HEK293 (cell line): ENCODE measurements at regions not wholly inside any gene's neighbourhood (a gene's known extent, or its start where the extent isn't known, plus 50 kb on each side); places are given as distances from the start of the nearest gene placed in this dataset.

Experiments used
- CTCF ChIA-PET: fragments of 350-600 bp; formaldehyde crosslinking; extraction: SDS; loops from one replicate; lab custom pipeline; 2021; ENCODE audit warnings: antibody characterized with exemption; lab: Yijun Ruan, JAX
- POLR2A ChIA-PET: fragments of 300-600 bp; formaldehyde crosslinking; extraction: SDS; loops from one replicate; lab custom pipeline; 2020; ENCODE audit warnings: antibody characterized with exemption, inconsistent platforms; lab: Yijun Ruan, JAX
- H3K27ac ChIP-seq: fragments of 200-500 bp; sonication (Bioruptor generic); 2 replicates; pipeline ENCODE4 v1.5.1; 2014; ENCODE audit warnings: low read depth, low read length, control low read depth, inconsistent platforms; ENCODE audit errors: extremely low read depth
- H3K36me3 ChIP-seq, 2 experiments: fragments of 200-500 bp in 1 of 2; sonication (Bioruptor generic) in 1 of 2; 1 replicate in 1 of 2; 2 replicates in 1 of 2; pipeline ENCODE4 v1.5.1; 2014 to 2017; ENCODE audit warnings: inconsistent platforms in 2 of 2, low read length in 2 of 2; ENCODE audit not compliant: control insufficient read depth in 2 of 2, insufficient read depth in 1 of 2
- H3K4me1 ChIP-seq: fragments of 200-500 bp; sonication (Bioruptor generic); 2 replicates; pipeline ENCODE4 v1.5.1; 2014; ENCODE audit warnings: mild to moderate bottlenecking, low read length, inconsistent platforms; ENCODE audit not compliant: control insufficient read depth, insufficient read depth
- H3K4me3 ChIP-seq: 2 replicates; pipeline ENCODE4 v1.5.1; 2011; ENCODE audit warnings: low read depth, mild to moderate bottlenecking, control low read depth, low read length, moderate library complexity
- H3K9me3 ChIP-seq: fragments of 200-500 bp; sonication (Bioruptor generic); 2 replicates; pipeline ENCODE4 v1.5.1; 2014; ENCODE audit warnings: low read depth, low read length, inconsistent platforms; ENCODE audit not compliant: control insufficient read depth, insufficient read depth
- GLIS2 ChIP-seq: fragments of 450-650 bp; formaldehyde crosslinking; IDR thresholded peaks from 2 replicates; pipeline ENCODE4 v1.5.1; 2016; ENCODE audit warnings: missing biosample characterization, missing genetic modification characterization
- SP3 ChIP-seq: fragments of 450-650 bp; formaldehyde crosslinking; IDR thresholded peaks from 2 replicates; pipeline ENCODE4 v1.5.1; 2016; ENCODE audit warnings: missing biosample characterization, missing genetic modification characterization
- ZNF114 ChIP-seq: fragments of 450-650 bp; formaldehyde crosslinking; IDR thresholded peaks from 2 replicates; pipeline ENCODE4 v1.5.0; 2017; ENCODE audit warnings: missing biosample characterization, missing genetic modification characterization
- ZNF138 ChIP-seq: fragments of 450-650 bp; formaldehyde crosslinking; IDR thresholded peaks from 2 replicates; pipeline ENCODE4 v1.5.1; 2016; ENCODE audit warnings: missing biosample characterization, missing genetic modification characterization, borderline replicate concordance
- ZNF175 ChIP-seq: fragments of 450-650 bp; formaldehyde crosslinking; IDR thresholded peaks from 2 replicates; pipeline ENCODE4 v1.5.1; 2016; ENCODE audit warnings: missing biosample characterization, missing genetic modification characterization
- ZNF184 ChIP-seq: fragments of 450-650 bp; IDR thresholded peaks from 2 replicates; pipeline ENCODE4 v1.5.1; 2018; ENCODE audit warnings: missing biosample characterization, mild to moderate bottlenecking, missing genetic modification characterization
- ZNF280D ChIP-seq: fragments of 450-650 bp; formaldehyde crosslinking; IDR thresholded peaks from 2 replicates; pipeline ENCODE4 v1.5.1; 2016; ENCODE audit warnings: missing biosample characterization, missing genetic modification characterization
- ZNF311 ChIP-seq: fragments of 450-650 bp; formaldehyde crosslinking; IDR thresholded peaks from 2 replicates; pipeline ENCODE4 v1.5.1; 2017; ENCODE audit warnings: missing biosample characterization, missing genetic modification characterization, borderline replicate concordance
- ZNF433 ChIP-seq: fragments of 450-650 bp; formaldehyde crosslinking; IDR thresholded peaks from 2 replicates; pipeline ENCODE4 v1.5.1; 2016; ENCODE audit warnings: missing biosample characterization, missing genetic modification characterization, low read depth
- ZNF580 ChIP-seq: fragments of 450-650 bp; formaldehyde crosslinking; IDR thresholded peaks from 2 replicates; pipeline ENCODE4 v1.5.1; 2016; ENCODE audit warnings: missing biosample characterization, missing genetic modification characterization
- ZNF621 ChIP-seq: fragments of 450-650 bp; formaldehyde crosslinking; IDR thresholded peaks from 2 replicates; pipeline ENCODE4 v1.5.1; 2017; ENCODE audit warnings: missing biosample characterization, missing genetic modification characterization
- ZNF624 ChIP-seq: fragments of 450-650 bp; formaldehyde crosslinking; IDR thresholded peaks from 2 replicates; pipeline ENCODE4 v1.5.1; 2017; ENCODE audit warnings: missing biosample characterization, missing genetic modification characterization
- ZNF629 ChIP-seq: fragments of 450-650 bp; formaldehyde crosslinking; IDR thresholded peaks from 2 replicates; pipeline ENCODE4 v1.5.1; 2017; ENCODE audit warnings: missing biosample characterization, missing genetic modification characterization
- ZNF677 ChIP-seq: fragments of 450-650 bp; IDR thresholded peaks from 2 replicates; pipeline ENCODE4 v1.5.0; 2018; ENCODE audit warnings: missing biosample characterization, mild to moderate bottlenecking, missing genetic modification characterization, moderate library complexity
- ZNF747 ChIP-seq: fragments of 450-650 bp; formaldehyde crosslinking; IDR thresholded peaks from 2 replicates; pipeline ENCODE4 v1.5.1; 2016; ENCODE audit warnings: missing biosample characterization, missing genetic modification characterization
- ZNF76 ChIP-seq: fragments of 450-650 bp; formaldehyde crosslinking; IDR thresholded peaks from 2 replicates; pipeline ENCODE4; 2016; ENCODE audit warnings: low read depth, missing biosample characterization, missing genetic modification characterization, borderline replicate concordance
- ZNF791 ChIP-seq: fragments of 450-650 bp; formaldehyde crosslinking; IDR thresholded peaks from 2 replicates; pipeline ENCODE4 v1.5.1; 2016; ENCODE audit warnings: missing biosample characterization, missing genetic modification characterization
- ZSCAN5A ChIP-seq: fragments of 450-650 bp; formaldehyde crosslinking; IDR thresholded peaks from 2 replicates; pipeline ENCODE4 v1.5.1; 2016; ENCODE audit warnings: missing biosample characterization, missing genetic modification characterization
- TF ChIP-seq, protein P1 (sequence below): fragments of 450-650 bp; formaldehyde crosslinking; IDR thresholded peaks from 2 replicates; pipeline ENCODE4 v1.5.1; 2017; ENCODE audit warnings: missing biosample characterization, mild to moderate bottlenecking, missing genetic modification characterization, moderate library complexity
- TF ChIP-seq, protein P2 (sequence below): fragments of 450-650 bp; formaldehyde crosslinking; IDR thresholded peaks from 2 replicates; pipeline ENCODE4 v1.5.1; 2017; ENCODE audit warnings: missing biosample characterization, missing genetic modification characterization
- TF ChIP-seq, protein P3 (sequence below): fragments of 450-650 bp; formaldehyde crosslinking; IDR thresholded peaks from 2 replicates; pipeline ENCODE4 v1.5.1; 2016; ENCODE audit warnings: missing biosample characterization, missing genetic modification characterization

- TF ChIP-seq ZNF280D (no peak), ZSCAN5A (tag by site-specific recombination) (no peak), ZNF624 (tag by site-specific recombination) (no peak), ZNF138 (tag by site-specific recombination) (no peak), ZNF433 (tag by site-specific recombination) (no peak), ZNF175 (no peak), ZNF76 (tag by site-specific recombination) (no peak), ZNF629 (no peak)
- TF ChIP-seq, protein P1, sequence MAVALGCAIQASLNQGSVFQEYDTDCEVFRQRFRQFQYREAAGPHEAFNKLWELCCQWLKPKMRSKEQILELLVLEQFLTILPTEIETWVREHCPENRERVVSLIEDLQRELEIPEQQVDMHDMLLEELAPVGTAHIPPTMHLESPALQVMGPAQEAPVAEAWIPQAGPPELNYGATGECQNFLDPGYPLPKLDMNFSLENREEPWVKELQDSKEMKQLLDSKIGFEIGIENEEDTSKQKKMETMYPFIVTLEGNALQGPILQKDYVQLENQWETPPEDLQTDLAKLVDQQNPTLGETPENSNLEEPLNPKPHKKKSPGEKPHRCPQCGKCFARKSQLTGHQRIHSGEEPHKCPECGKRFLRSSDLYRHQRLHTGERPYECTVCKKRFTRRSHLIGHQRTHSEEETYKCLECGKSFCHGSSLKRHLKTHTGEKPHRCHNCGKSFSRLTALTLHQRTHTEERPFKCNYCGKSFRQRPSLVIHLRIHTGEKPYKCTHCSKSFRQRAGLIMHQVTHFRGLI (tag by site-specific recombination): no peak
- TF ChIP-seq, protein P2, sequence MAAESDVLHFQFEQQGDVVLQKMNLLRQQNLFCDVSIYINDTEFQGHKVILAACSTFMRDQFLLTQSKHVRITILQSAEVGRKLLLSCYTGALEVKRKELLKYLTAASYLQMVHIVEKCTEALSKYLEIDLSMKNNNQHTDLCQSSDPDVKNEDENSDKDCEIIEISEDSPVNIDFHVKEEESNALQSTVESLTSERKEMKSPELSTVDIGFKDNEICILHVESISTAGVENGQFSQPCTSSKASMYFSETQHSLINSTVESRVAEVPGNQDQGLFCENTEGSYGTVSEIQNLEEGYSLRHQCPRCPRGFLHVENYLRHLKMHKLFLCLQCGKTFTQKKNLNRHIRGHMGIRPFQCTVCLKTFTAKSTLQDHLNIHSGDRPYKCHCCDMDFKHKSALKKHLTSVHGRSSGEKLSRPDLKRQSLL: no peak
- TF ChIP-seq, all 188 proteins: peak for 0
These were observed 186.9 kb upstream of the CNTN1 start (continued) for GRCh38 chr12:40505327-40505726.

- Histone ChIP-seq H3K36me3 (no peaks in the 10 kb centered on the region), H3K4me1 (no peaks in the 10 kb centered on the region), H3K27ac (no peak overlapping the region), H3K4me3 (no peak overlapping the region), H3K9me3 (no peaks in the 10 kb centered on the region)
- TF ChIP-seq ZNF621 (tag by site-specific recombination) (no peak), ZNF791 (tag by site-specific recombination) (no peak), ZNF114 (tag by site-specific recombination) (no peak), ZNF747 (no peak), ZNF311 (tag by site-specific recombination) (no peak), GLIS2 (tag by site-specific recombination) (no peak)
- ChIA-PET POLR2A (no interaction called here), CTCF (no interaction called here)
These were observed 183.8 kb upstream of the CNTN1 start for GRCh38 chr12:40508421-40508820.

GRCh38 chr12:40511341-40511740 is 180.9 kb upstream of the CNTN1 start:
- H3K9me3 ChIP-seq: no peaks in the 10 kb centered on the region
- no peak for TF ChIP-seq ZNF677
- TF ChIP-seq, protein P3, sequence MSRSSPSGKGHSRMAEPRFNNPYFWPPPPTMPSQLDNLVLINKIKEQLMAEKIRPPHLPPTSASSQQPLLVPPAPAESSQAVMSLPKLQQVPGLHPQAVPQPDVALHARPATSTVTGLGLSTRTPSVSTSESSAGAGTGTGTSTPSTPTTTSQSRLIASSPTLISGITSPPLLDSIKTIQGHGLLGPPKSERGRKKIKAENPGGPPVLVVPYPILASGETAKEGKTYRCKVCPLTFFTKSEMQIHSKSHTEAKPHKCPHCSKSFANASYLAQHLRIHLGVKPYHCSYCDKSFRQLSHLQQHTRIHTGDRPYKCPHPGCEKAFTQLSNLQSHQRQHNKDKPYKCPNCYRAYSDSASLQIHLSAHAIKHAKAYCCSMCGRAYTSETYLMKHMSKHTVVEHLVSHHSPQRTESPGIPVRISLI (tag by site-specific recombination): no peak
- TF ChIP-seq ZNF184 (tag by site-specific recombination): no peak
- no peak for TF ChIP-seq ZNF580 (tag by site-specific recombination)
- TF ChIP-seq SP3: no peak
- H3K4me3 ChIP-seq: no peak overlapping the region
- no peak overlapping the region for H3K27ac ChIP-seq
- POLR2A ChIA-PET: no interaction called here
- CTCF ChIA-PET: interaction anchor here (0.6 kb wide), 2 partner anchors 82 to 372 kb away, joined by 3 read pairs; no protein-coding TSS in a partner anchor
- no peaks in the 10 kb centered on the region for H3K4me1 ChIP-seq
- H3K36me3 ChIP-seq: no peaks in the 10 kb centered on the region
